GM12873 (cell line): ENCODE measurements at regions not wholly inside any gene's neighbourhood (a gene's known extent, or its start where the extent isn't known, plus 50 kb on each side); places are given as distances from the start of the nearest gene placed in this dataset.

Experiments
- TF ChIP-seq, protein P1 (sequence below): IDR thresholded peaks from 2 replicates; pipeline ENCODE4 v1.5.1; 2012; ENCODE audit warnings: low read depth, mild to moderate bottlenecking, moderate library complexity, low read length, control low read depth; ENCODE audit not compliant: insufficient read depth; ENCODE audit errors: missing control alignments

DNA sequence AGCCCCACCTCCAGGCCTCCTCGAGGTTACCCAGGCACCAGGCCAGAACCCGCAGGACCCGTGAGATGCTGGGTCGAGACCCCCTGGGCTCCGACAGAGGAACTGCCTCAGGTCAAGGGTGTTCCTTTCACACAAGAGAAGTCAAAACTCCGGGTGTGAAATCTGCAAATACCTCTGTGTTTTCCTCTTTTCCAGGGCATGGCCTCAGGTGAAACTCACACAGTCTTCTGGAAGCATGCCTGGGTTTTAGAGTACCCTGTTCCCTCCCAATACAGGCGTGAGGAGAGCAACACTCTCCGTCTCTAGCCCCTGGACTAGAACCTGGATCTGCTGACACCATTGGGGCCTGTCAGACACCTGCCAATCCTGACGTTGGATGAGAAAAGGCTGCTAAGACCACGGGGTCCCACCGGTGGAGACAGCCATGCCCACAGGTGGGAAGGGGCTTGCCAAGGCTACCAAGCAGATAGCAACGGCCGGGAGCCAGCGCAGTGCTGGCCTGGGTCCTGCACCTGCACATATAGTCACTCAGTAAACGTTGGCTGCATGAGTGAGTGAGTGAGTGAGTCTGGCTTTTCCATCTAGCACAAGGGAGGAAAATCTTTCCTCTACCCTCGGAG lies 182.0 kb upstream of the PPP1R26 start:
- TF ChIP-seq, protein P1, sequence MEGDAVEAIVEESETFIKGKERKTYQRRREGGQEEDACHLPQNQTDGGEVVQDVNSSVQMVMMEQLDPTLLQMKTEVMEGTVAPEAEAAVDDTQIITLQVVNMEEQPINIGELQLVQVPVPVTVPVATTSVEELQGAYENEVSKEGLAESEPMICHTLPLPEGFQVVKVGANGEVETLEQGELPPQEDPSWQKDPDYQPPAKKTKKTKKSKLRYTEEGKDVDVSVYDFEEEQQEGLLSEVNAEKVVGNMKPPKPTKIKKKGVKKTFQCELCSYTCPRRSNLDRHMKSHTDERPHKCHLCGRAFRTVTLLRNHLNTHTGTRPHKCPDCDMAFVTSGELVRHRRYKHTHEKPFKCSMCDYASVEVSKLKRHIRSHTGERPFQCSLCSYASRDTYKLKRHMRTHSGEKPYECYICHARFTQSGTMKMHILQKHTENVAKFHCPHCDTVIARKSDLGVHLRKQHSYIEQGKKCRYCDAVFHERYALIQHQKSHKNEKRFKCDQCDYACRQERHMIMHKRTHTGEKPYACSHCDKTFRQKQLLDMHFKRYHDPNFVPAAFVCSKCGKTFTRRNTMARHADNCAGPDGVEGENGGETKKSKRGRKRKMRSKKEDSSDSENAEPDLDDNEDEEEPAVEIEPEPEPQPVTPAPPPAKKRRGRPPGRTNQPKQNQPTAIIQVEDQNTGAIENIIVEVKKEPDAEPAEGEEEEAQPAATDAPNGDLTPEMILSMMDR = no peak

DNA sequence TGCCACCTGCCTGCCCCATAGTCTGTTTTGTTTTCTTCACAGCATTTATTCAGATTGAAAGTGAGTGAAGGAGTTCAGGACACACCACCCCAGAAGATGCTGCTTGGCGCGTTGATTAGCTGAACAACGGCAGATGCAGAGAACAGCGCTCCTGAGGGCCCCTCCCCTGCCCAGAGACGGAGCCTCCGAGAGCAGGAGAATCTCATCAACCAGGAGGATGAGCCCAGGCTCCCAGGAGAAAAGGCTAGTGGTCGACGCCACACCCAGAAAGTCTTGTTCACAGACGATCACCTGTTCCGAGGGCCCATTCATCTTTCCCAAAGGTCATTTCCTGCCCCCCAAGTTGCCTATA lies 180.4 kb upstream of the PPP1R26 start:
- TF ChIP-seq, protein P1 = no peak

DNA sequence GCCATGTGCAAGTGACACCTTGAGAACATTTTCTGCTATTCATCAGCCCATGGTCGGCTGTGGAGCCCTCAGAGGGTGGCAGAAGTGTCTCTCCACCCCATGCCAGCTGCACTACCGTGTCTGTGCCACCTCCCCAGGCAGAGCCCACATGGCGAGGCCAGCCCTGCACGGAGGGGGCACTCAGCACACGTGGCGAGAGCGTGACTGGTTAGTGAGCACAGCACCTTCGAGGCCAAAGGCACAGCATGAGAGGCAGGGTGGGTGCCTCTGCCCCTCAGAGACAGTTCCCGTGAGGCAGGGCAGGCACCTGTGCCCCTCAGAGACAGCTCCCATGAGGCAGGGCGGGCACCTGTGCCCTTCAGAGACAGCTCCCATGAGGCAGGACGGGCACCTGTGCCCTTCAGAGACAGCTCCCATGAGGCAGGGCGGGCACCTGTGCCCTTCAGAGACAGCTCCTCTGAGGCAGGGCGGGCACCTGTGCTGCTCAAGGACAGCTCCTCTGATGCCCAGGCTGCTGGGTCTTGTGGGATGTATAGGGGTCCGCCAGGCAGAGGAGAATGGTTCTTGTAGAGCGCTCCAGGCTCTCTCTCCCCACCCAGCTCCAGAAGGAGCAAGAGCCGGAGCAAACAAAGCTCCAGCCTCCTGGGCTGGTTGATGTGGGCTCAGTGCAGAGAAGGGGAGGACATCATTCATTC lies 179.8 kb upstream of the PPP1R26 start:
- TF ChIP-seq, protein P1 = no peak

DNA sequence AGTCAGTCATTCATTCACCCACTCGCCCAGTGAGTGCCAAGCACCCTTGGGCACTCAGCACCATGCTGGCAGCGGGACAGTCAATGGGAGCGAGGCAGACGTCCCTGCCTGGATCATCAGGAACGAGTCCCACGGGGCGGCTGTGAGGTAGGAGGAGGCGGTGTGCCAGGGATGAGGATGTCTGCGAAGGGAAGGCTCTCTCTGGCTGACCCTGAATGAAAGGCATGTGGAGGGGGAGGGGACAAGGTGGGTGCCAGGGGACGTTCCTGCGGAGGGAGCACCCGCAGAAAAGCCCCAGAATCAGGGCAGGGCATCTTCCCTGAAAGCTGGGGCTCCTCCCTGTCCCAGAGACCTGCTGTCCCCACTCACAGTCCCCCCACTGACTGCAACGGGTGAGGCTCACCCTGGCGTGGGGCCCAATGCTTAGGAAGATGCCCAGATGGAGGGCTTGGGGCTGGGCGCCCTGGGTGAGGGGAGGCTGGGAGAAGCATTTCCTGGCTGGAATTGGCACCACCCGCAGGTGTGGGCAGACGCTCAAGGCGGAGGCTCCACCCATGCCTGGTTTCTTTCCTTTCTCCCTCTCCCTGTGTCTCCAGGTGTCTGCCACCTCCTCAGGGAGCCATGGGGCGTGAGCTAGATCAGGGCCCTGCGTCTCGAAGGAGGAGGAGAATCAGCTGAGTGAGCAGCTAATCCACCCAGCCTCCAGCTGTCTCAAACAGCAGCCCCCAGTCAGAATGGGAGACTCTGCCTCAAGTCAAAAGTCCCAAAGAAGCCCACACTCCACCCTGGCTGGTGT lies 179.0 kb upstream of the PPP1R26 start:
- TF ChIP-seq, protein P1 = no peak

DNA sequence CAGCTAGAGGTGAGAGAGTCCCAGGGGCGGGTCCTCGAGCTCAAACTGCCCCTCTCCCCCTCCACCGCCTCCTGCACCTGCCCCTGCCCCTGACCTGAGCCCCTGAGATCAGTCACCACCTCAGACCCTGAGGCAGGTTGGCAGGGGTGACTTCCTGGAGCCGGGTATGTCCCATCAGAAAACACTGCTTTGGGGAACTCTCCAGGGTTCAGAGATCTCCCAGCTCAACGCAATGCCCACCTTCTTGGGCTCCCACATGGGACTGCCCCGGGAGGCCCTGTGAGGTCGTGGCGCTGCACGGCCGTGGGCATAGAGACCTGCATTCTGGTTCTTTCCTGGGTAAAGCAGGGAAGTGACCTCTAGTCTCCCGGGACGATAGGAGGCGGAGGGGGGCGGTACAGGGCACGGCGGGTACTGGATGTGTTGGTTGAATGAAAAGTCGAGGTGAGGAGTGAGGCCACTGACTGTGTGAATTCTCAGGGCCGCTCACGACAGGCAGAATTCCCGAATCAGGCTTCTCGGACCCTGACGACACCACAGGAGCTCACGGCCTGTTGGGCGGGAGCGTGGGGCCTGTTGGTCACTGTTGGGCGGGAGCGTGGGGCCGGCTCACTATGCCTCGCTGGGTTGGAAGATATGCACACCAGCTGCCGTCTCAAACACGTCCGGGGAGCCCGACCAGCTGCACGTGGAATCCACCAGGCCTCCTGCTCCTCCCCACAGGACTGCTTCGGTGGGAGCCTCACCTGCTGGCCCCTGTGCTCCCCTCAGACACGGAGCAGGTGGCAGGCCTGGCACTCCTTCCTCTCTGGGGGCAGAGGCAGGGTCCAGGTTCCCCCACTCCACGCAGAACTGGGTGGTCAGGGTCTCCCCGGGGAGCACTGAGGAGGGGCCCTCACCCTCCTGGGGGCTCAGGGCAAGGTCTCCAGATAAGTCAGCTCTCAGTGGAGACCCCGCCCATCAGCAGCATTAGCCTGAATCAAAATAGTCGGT lies 178.0 kb upstream of the PPP1R26 start:
- TF ChIP-seq, protein P1 = no peak

DNA sequence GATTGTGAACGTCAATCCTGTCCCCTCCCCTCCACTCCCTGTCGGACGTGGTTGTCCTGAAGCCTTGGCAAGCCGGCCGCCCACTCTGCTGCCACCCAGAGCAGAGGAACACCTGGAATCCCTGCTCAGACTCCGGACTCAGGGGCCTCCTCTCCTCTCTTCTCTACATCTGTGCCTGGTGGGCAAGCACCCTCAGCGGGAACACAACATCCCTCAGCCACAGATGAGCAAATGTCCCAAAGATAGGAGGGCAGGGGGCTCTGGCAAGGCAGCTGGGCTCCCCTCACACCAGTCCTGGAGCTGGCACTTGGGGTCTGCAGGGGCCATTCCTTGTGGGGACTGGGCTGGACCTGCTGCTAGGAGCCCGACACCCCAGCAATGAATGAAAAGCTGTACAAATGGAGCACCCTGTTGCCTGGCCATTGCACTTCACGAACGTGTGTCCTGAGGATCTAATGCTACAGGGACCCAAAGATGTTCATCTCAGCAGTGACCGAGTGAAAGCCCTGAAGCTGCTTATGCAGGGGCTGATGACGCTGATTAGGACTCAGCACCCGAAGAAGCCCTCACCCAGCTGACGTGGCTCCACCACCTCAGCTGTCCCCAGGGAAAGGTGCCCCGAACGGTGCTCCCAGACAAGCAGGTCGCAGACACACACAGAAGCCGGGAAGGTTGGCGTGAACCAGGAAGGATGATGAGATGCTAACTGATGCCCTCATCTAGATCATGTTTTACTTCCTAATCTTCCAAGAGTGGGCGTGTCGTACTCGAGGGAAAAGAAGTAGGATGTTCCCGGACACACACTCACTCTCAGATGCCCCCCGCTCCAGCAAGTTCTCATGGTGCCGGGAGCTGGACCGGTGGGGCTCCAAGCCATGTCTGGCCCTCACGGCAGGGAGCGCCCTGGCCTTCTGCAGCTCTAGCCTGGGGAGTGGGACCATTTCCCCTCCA lies 177.0 kb upstream of the PPP1R26 start:
- TF ChIP-seq, protein P1 = no peak
